ENCODE measurements at regions not wholly inside any gene's neighbourhood (a gene's known extent, or its start where the extent isn't known, plus 50 kb on each side); places are given as distances from the start of the nearest gene placed in this dataset.

- Histone ChIP-seq H3K4ac (ENCODE audit: low read depth, low read length) (no peak overlapping the region), H4K5ac (ENCODE audit: low read length) (no peak overlapping the region), H3K27me3 (ENCODE audit: insufficient read depth, low read length, poor library complexity) (no peaks in the 10 kb centered on the region), H3K18ac (ENCODE audit: low read length) (no peak overlapping the region), H3K56ac (ENCODE audit: low read length) (no peak overlapping the region), H2BK5ac (ENCODE audit: low read length) (no peak overlapping the region), H3K79me2 (ENCODE audit: control insufficient read depth, insufficient read depth, low read length) (no peaks in the 10 kb centered on the region), H3K9ac (ENCODE audit: low read length) (no peak overlapping the region), H3K4me1 (ENCODE audit: control insufficient read depth, low read depth, low read length) (peaks cover 5% of the 10 kb centered on the region), H3K23ac (ENCODE audit: low read length) (no peak overlapping the region), H2BK120ac (ENCODE audit: low read depth, low read length) (no peak overlapping the region), H3K79me1 (ENCODE audit: low read length) (no peaks in the 10 kb centered on the region), H3K27ac (ENCODE audit: low read depth, low read length) (no peak overlapping the region), H2AK5ac (ENCODE audit: low read length) (peak overlapping the region; percentile 10), H3K4me2 (ENCODE audit: low read length) (no peak overlapping the region), H3K36me3 (ENCODE audit: control insufficient read depth, insufficient read depth, low read length) (no peaks in the 10 kb centered on the region), H4K8ac (ENCODE audit: low read depth, low read length) (no peak overlapping the region), H2BK15ac (replicated peaks; ENCODE audit: low read depth) (no peak overlapping the region), H3K4me3 (ENCODE audit: low read length) (no peak overlapping the region)
- DNase-seq, result no peak
- WGBS (ENCODE audit: extremely low coverage, insufficient coverage, low lambda C conversion rate), result no CpG with 5 or more reads among the region's 5 CpGs
Measured at GRCh38 chr12:97300431-97300830, 162.2 kb upstream of the RMST start.

- Histone ChIP-seq H3K27me3 (ENCODE audit: insufficient read depth, low read length, poor library complexity) (no peaks in the 10 kb centered on the region), H3K4me1 (ENCODE audit: control insufficient read depth, low read depth, low read length) (peaks cover 5% of the 10 kb centered on the region), H3K27ac (ENCODE audit: low read depth, low read length) (no peak overlapping the region), H3K4me2 (ENCODE audit: low read length) (no peak overlapping the region), H2BK5ac (ENCODE audit: low read length) (no peak overlapping the region), H3K23ac (ENCODE audit: low read length) (no peak overlapping the region), H3K18ac (ENCODE audit: low read length) (no peak overlapping the region), H3K9ac (ENCODE audit: low read length) (no peak overlapping the region), H3K56ac (ENCODE audit: low read length) (no peak overlapping the region), H4K8ac (ENCODE audit: low read depth, low read length) (no peak overlapping the region), H2BK120ac (ENCODE audit: low read depth, low read length) (no peak overlapping the region), H2AK5ac (ENCODE audit: low read length) (no peak overlapping the region), H3K79me1 (ENCODE audit: low read length) (no peaks in the 10 kb centered on the region), H3K4ac (ENCODE audit: low read depth, low read length) (no peak overlapping the region), H3K36me3 (ENCODE audit: control insufficient read depth, insufficient read depth, low read length) (no peaks in the 10 kb centered on the region), H3K4me3 (ENCODE audit: low read length) (no peak overlapping the region), H4K5ac (ENCODE audit: low read length) (no peak overlapping the region), H2BK15ac (replicated peaks; ENCODE audit: low read depth) (no peak overlapping the region), H3K79me2 (ENCODE audit: control insufficient read depth, insufficient read depth, low read length) (no peaks in the 10 kb centered on the region)
- WGBS (ENCODE audit: extremely low coverage, insufficient coverage, low lambda C conversion rate), result no CpG with 5 or more reads among the region's 1 CpG
- peak; percentile 78 for DNase-seq
Measured at GRCh38 chr12:97300891-97301290, 161.7 kb upstream of the RMST start.

GRCh38 chr12:97301576-97301975, 161.0 kb upstream of the RMST start:
- Histone ChIP-seq H3K27ac (ENCODE audit: low read depth, low read length) (no peak overlapping the region), H2BK15ac (replicated peaks; ENCODE audit: low read depth) (no peak overlapping the region), H2BK120ac (ENCODE audit: low read depth, low read length) (no peak overlapping the region), H3K9ac (ENCODE audit: low read length) (no peak overlapping the region), H3K23ac (ENCODE audit: low read length) (no peak overlapping the region), H4K5ac (ENCODE audit: low read length) (no peak overlapping the region), H4K8ac (ENCODE audit: low read depth, low read length) (no peak overlapping the region), H3K4me2 (ENCODE audit: low read length) (no peak overlapping the region), H2AK5ac (ENCODE audit: low read length) (no peak overlapping the region), H3K56ac (ENCODE audit: low read length) (no peak overlapping the region), H3K18ac (ENCODE audit: low read length) (no peak overlapping the region), H3K79me2 (ENCODE audit: control insufficient read depth, insufficient read depth, low read length) (no peaks in the 10 kb centered on the region), H3K4me1 (ENCODE audit: control insufficient read depth, low read depth, low read length) (peaks cover 5% of the 10 kb centered on the region), H3K79me1 (ENCODE audit: low read length) (no peaks in the 10 kb centered on the region), H3K36me3 (ENCODE audit: control insufficient read depth, insufficient read depth, low read length) (no peaks in the 10 kb centered on the region), H3K27me3 (ENCODE audit: insufficient read depth, low read length, poor library complexity) (no peaks in the 10 kb centered on the region), H2BK5ac (ENCODE audit: low read length) (no peak overlapping the region), H3K4ac (ENCODE audit: low read depth, low read length) (no peak overlapping the region), H3K4me3 (ENCODE audit: low read length) (no peak overlapping the region)
- peak; percentile 74 for DNase-seq
- WGBS (ENCODE audit: extremely low coverage, insufficient coverage, low lambda C conversion rate), result no CpG with 5 or more reads among the region's 3 CpGs

- Histone ChIP-seq H3K36me3 (ENCODE audit: control insufficient read depth, insufficient read depth, low read length) (no peaks in the 10 kb centered on the region), H3K27me3 (ENCODE audit: insufficient read depth, low read length, poor library complexity) (no peaks in the 10 kb centered on the region), H4K5ac (ENCODE audit: low read length) (no peak overlapping the region), H3K4me1 (ENCODE audit: control insufficient read depth, low read depth, low read length) (peaks cover 4% of the 10 kb centered on the region), H3K27ac (ENCODE audit: low read depth, low read length) (no peak overlapping the region), H3K9ac (ENCODE audit: low read length) (no peak overlapping the region), H3K23ac (ENCODE audit: low read length) (no peak overlapping the region), H2BK5ac (ENCODE audit: low read length) (no peak overlapping the region), H3K79me2 (ENCODE audit: control insufficient read depth, insufficient read depth, low read length) (no peaks in the 10 kb centered on the region), H3K4me3 (ENCODE audit: low read length) (no peak overlapping the region), H4K8ac (ENCODE audit: low read depth, low read length) (no peak overlapping the region), H3K79me1 (ENCODE audit: low read length) (no peaks in the 10 kb centered on the region), H2AK5ac (ENCODE audit: low read length) (no peak overlapping the region), H3K4me2 (ENCODE audit: low read length) (no peak overlapping the region), H3K56ac (ENCODE audit: low read length) (no peak overlapping the region), H2BK15ac (replicated peaks; ENCODE audit: low read depth) (no peak overlapping the region), H2BK120ac (ENCODE audit: low read depth, low read length) (no peak overlapping the region), H3K4ac (ENCODE audit: low read depth, low read length) (no peak overlapping the region), H3K18ac (ENCODE audit: low read length) (no peak overlapping the region)
- DNase-seq, result peak; percentile 30
- no CpG with 5 or more reads among the region's 4 CpGs for WGBS (ENCODE audit: extremely low coverage, insufficient coverage, low lambda C conversion rate)
Measured at GRCh38 chr12:97305651-97306050, 157.0 kb upstream of the RMST start.

- H3K79me2 ChIP-seq (ENCODE audit: control insufficient read depth, insufficient read depth, low read length), result no peaks in the 10 kb centered on the region
- no peaks in the 10 kb centered on the region for H3K79me1 ChIP-seq (ENCODE audit: low read length)
- no peak overlapping the region for H2AK5ac ChIP-seq (ENCODE audit: low read length)
- no peak overlapping the region for H3K18ac ChIP-seq (ENCODE audit: low read length)
- DNase-seq, result no peak
- H3K23ac ChIP-seq (ENCODE audit: low read length), result no peak overlapping the region
- no peak overlapping the region for H4K8ac ChIP-seq (ENCODE audit: low read depth, low read length)
- H2BK5ac ChIP-seq (ENCODE audit: low read length), result no peak overlapping the region
- H4K5ac ChIP-seq (ENCODE audit: low read length), result no peak overlapping the region
- no peak overlapping the region for H3K9ac ChIP-seq (ENCODE audit: low read length)
- H3K27ac ChIP-seq (ENCODE audit: low read depth, low read length), result no peak overlapping the region
- no CpG with 5 or more reads among the region's 3 CpGs for WGBS (ENCODE audit: extremely low coverage, insufficient coverage, low lambda C conversion rate)
- no peak overlapping the region for H2BK120ac ChIP-seq (ENCODE audit: low read depth, low read length)
- no peak overlapping the region for H3K4ac ChIP-seq (ENCODE audit: low read depth, low read length)
- H2BK15ac ChIP-seq (replicated peaks; ENCODE audit: low read depth), result no peak overlapping the region
- no peaks in the 10 kb centered on the region for H3K27me3 ChIP-seq (ENCODE audit: insufficient read depth, low read length, poor library complexity)
- no peak overlapping the region for H3K56ac ChIP-seq (ENCODE audit: low read length)
- peaks cover 2% of the 10 kb centered on the region for H3K4me1 ChIP-seq (ENCODE audit: control insufficient read depth, low read depth, low read length)
- H3K4me3 ChIP-seq (ENCODE audit: low read length), result no peak overlapping the region
- no peak overlapping the region for H3K4me2 ChIP-seq (ENCODE audit: low read length)
- no peaks in the 10 kb centered on the region for H3K36me3 ChIP-seq (ENCODE audit: control insufficient read depth, insufficient read depth, low read length)
Measured at GRCh38 chr12:97306147-97306546, 156.5 kb upstream of the RMST start.

GRCh38 chr12:97308576-97309198, 153.9 kb upstream of the RMST start:
- Histone ChIP-seq H3K4me1 (ENCODE audit: control insufficient read depth, low read depth, low read length) (no peaks in the 10 kb centered on the region), H3K56ac (ENCODE audit: low read length) (no peak overlapping the region), H3K9ac (ENCODE audit: low read length) (no peak overlapping the region), H3K4me2 (ENCODE audit: low read length) (no peak overlapping the region), H4K5ac (ENCODE audit: low read length) (no peak overlapping the region), H3K4ac (ENCODE audit: low read depth, low read length) (no peak overlapping the region), H2BK120ac (ENCODE audit: low read depth, low read length) (no peak overlapping the region), H3K36me3 (ENCODE audit: control insufficient read depth, insufficient read depth, low read length) (no peaks in the 10 kb centered on the region), H3K27ac (ENCODE audit: low read depth, low read length) (no peak overlapping the region), H2AK5ac (ENCODE audit: low read length) (no peak overlapping the region), H2BK5ac (ENCODE audit: low read length) (no peak overlapping the region), H3K79me2 (ENCODE audit: control insufficient read depth, insufficient read depth, low read length) (no peaks in the 10 kb centered on the region), H3K23ac (ENCODE audit: low read length) (no peak overlapping the region), H2BK15ac (replicated peaks; ENCODE audit: low read depth) (no peak overlapping the region), H3K4me3 (ENCODE audit: low read length) (no peak overlapping the region), H3K79me1 (ENCODE audit: low read length) (no peaks in the 10 kb centered on the region), H4K8ac (ENCODE audit: low read depth, low read length) (no peak overlapping the region), H3K18ac (ENCODE audit: low read length) (no peak overlapping the region), H3K27me3 (ENCODE audit: insufficient read depth, low read length, poor library complexity) (no peaks in the 10 kb centered on the region)
- DNase-seq, result peak; percentile 52
- no CpG with 5 or more reads among the region's 1 CpG for WGBS (ENCODE audit: extremely low coverage, insufficient coverage, low lambda C conversion rate)
